K562 (cell line): ENCODE measurements at regions not wholly inside any gene's neighbourhood (a gene's known extent, or its start where the extent isn't known, plus 50 kb on each side); places are given as distances from the start of the nearest gene placed in this dataset.

Experiments used
- ATAC-seq: fragments of 200-7000 bp; cut with Tn5 transposase; 3 replicates; pipeline ENCODE4 v1.9.1; 2020; ENCODE audit warnings: moderate library complexity
- BruUV-seq: library from RNA; stranded (reverse); fragments of 400-500 nt; replicated peaks from 2 replicates; lab custom pipeline; 2021; lab: Mats Ljungman, UMichigan
- CTCF ChIA-PET: fragments of 300-600 bp; formaldehyde crosslinking; extraction: SDS; loops from one replicate; lab custom pipeline; 2021; ENCODE audit warnings: low intra/inter-chr PET ratio; lab: Yijun Ruan, JAX
- POLR2A ChIA-PET: fragments of 300-600, 350-650 bp; sonication (Branson Sonifier 250); formaldehyde crosslinking; extraction: SDS; loops from one replicate; lab custom pipeline; 2021; ENCODE audit warnings: antibody characterized with exemption, inconsistent platforms; lab: Yijun Ruan, JAX
- DNase-seq, 4 experiments: peaks; one replicate each; pipeline versions ENCODE4 v3.0.0 to v3.0.0-alpha.2; 2011 to 2018; ENCODE audit warnings: low spot score in 3 of 4, mixed read lengths in 3 of 4; ENCODE audit errors: extremely low read depth in 1 of 4
- FAIRE-seq: peaks from 2 replicates; lab custom pipeline; 2011; peaks lifted over from hg19 to GRCh38; lab: Jason Lieb, UNC
- H2AFZ ChIP-seq: 2 replicates; pipeline ENCODE4 v1.6.0; 2011; ENCODE audit warnings: low read depth, low read length, control low read depth, inconsistent platforms
- H3K27ac ChIP-seq: fragments of 200-600 bp; 3 replicates; pipeline ENCODE4 v1.8.0; 2011; ENCODE audit warnings: low read depth, mild to moderate bottlenecking, control low read depth, inconsistent platforms, low read length, moderate library complexity, mixed read lengths; ENCODE audit errors: extremely low read depth
- H3K27me3 ChIP-seq, 2 experiments: fragments of 300-600 bp in 1 of 2; 2 replicates in 1 of 2; 3 replicates in 1 of 2; pipeline versions ENCODE4 v1.6.0 to v1.8.0; 2011; ENCODE audit warnings: inconsistent platforms in 2 of 2, low read length in 2 of 2, mild to moderate bottlenecking in 1 of 2, mixed read lengths in 1 of 2, moderate library complexity in 1 of 2; ENCODE audit not compliant: control insufficient read depth in 2 of 2, insufficient read depth in 2 of 2
- H3K36me3 ChIP-seq: fragments of 300-600 bp; 3 replicates; pipeline ENCODE4 v1.8.0; 2011; ENCODE audit warnings: mild to moderate bottlenecking, low read length, inconsistent platforms; ENCODE audit not compliant: control insufficient read depth, insufficient read depth
- H3K4me1 ChIP-seq, 2 experiments: fragments of 200-600 bp in 1 of 2; replicated peaks in 1 of 2; 2 replicates in 1 of 2; 3 replicates in 1 of 2; pipeline versions ENCODE4 v1.5.1 to v1.8.0; 2011; ENCODE audit warnings: inconsistent platforms in 2 of 2, low read length in 2 of 2, mild to moderate bottlenecking in 1 of 2, mixed read lengths in 1 of 2, moderate library complexity in 1 of 2; ENCODE audit not compliant: control insufficient read depth in 2 of 2, insufficient read depth in 2 of 2
- H3K4me2 ChIP-seq: 2 replicates; pipeline ENCODE4 v1.6.1; 2011; ENCODE audit warnings: low read length, control low read depth, inconsistent platforms, mixed read lengths; ENCODE audit not compliant: insufficient read depth
- H3K4me3 ChIP-seq: fragments of 200-600 bp; sonication (generic), shearing (Covaris generic); 2 replicates; pipeline ENCODE4 v1.5.1; 2016; ENCODE audit warnings: control low read depth, inconsistent platforms
- H3K79me2 ChIP-seq: fragments of 200-600 bp; 3 replicates; pipeline ENCODE4 v1.8.0; 2011; ENCODE audit warnings: low read length, inconsistent platforms; ENCODE audit not compliant: control insufficient read depth, insufficient read depth
- H3K9ac ChIP-seq, 2 experiments: 2 replicates each; pipeline versions ENCODE4 v1.6.0 to v1.6.1; 2011; ENCODE audit warnings: low read depth in 2 of 2, low read length in 2 of 2, control low read depth in 1 of 2, inconsistent platforms in 1 of 2, mild to moderate bottlenecking in 1 of 2, mixed read lengths in 1 of 2; ENCODE audit not compliant: insufficient read depth in 1 of 2
- H3K9me1 ChIP-seq: one replicate; pipeline ENCODE4 v1.6.0; 2011; ENCODE audit warnings: inconsistent platforms, mild to moderate bottlenecking, low read length, moderate library complexity; ENCODE audit not compliant: control insufficient read depth, insufficient read depth
- H3K9me3 ChIP-seq: replicated peaks from 2 replicates; pipeline ENCODE4 v1.5.1; 2011; ENCODE audit warnings: low read depth, low read length, inconsistent platforms; ENCODE audit not compliant: control insufficient read depth, insufficient read depth
- H4K20me1 ChIP-seq: replicated peaks from 2 replicates; pipeline ENCODE4 v1.6.1; 2011; ENCODE audit warnings: low read length, inconsistent platforms, mixed read lengths; ENCODE audit not compliant: control insufficient read depth, insufficient read depth
- BMI1 ChIP-seq: fragments of 150-350 bp; IDR thresholded peaks from 2 replicates; pipeline ENCODE4 v1.6.1; 2014; ENCODE audit warnings: low read length
- CAMTA2 ChIP-seq: fragments of 250-450 bp; sonication (Bioruptor Pico); conservative IDR thresholded peaks from 2 replicates; pipeline ENCODE4 v1.5.1; 2022
- ILK ChIP-seq: fragments of 450-650 bp; IDR thresholded peaks from 2 replicates; pipeline ENCODE4 v1.6.1; 2016; ENCODE audit warnings: missing genetic modification characterization, low read depth, mild to moderate bottlenecking, missing compliant biosample characterization, moderate library complexity, borderline replicate concordance
- MCM5 ChIP-seq: fragments of 450-650 bp; IDR thresholded peaks from 2 replicates; pipeline ENCODE4 v1.6.1; 2016; ENCODE audit warnings: low read depth
- PML ChIP-seq: IDR thresholded peaks from 2 replicates; pipeline ENCODE4 v1.6.1; 2012; ENCODE audit warnings: low read length, inconsistent platforms
- ZNF764 ChIP-seq: fragments of 250-450 bp; sonication (Bioruptor Pico); IDR thresholded peaks from 2 replicates; pipeline ENCODE4 v1.4.0; 2020; ENCODE audit warnings: low read depth, mild to moderate bottlenecking, moderate library complexity
- WGBS: fragments of 100-300 bp; shearing (Covaris generic); methylation state at CpG from one replicate; pipeline ENCODE4 v1.1.6; 2016; ENCODE audit warnings: low coverage, mixed read lengths; ENCODE audit not compliant: insufficient coverage; ENCODE audit errors: missing lambda C conversion rate; 5-methylcytosine and 5-hydroxymethylcytosine counted together
- in situ Hi-C: fragments of 300-500 bp; cut with MboI; formaldehyde crosslinking; loops from 4 replicates; pipeline ENCODE4 v1.15.0; 2018; ENCODE audit warnings: inconsistent platforms, mixed read lengths
- intact Hi-C: fragments of 100-400 bp; cut with micrococcal nuclease; formaldehyde crosslinking; loops from 2 replicates; pipeline ENCODE4 v1.14.2; 2022
- TF ChIP-seq, protein P1 (sequence below): sonication (generic); formaldehyde crosslinking; IDR thresholded peaks from 2 replicates; pipeline ENCODE4 v1.8.0; 2023; ENCODE audit warnings: mild to moderate bottlenecking, missing genetic modification reagents
- TF ChIP-seq, protein P2 (sequence below): fragments of 250-450 bp; sonication (Bioruptor Pico); IDR thresholded peaks from 2 replicates; pipeline ENCODE4 v1.5.0; 2020; ENCODE audit warnings: mild to moderate bottlenecking, borderline replicate concordance
- TF ChIP-seq, protein P3 (sequence below): fragments of 450-650 bp; IDR thresholded peaks from 2 replicates; pipeline ENCODE4 v1.6.1; 2016; ENCODE audit warnings: low read depth

DNA sequence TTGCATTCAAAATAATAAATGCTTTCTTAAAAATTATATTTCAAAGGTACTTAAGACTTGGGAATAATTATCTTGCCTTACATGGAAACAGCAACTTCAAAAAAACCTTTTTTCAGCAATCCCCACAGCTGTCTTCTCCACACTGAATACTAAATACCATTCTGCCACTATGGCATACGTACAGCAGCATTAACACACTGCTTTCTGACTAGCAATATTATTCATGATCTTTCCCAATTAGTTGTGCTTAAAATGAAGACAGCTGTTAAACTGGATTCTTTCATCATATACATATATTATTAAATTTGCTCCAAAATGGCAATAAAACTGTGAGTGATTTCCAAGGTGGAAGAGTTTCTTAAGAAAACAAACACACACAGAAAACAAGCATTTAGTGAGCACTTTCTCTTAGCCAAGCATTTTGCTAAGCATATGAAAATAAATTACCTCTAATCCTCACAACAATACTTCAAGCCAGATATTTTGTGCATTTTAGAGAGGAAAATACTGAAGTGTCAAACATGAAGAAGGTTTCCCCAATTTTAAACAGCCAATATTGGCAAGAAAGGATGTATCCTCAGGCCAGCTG lies 609.5 kb downstream of the SLITRK1 start:
- Histone ChIP-seq H2AFZ (no peak overlapping the region), H4K20me1 (no peaks in the 10 kb centered on the region), H3K9ac (no peak overlapping the region), H3K9me3 (no peaks in the 10 kb centered on the region), H3K4me1 (no peaks in the 10 kb centered on the region), H3K9me1 (no peaks in the 10 kb centered on the region), H3K36me3 (no peaks in the 10 kb centered on the region), H3K79me2 (no peaks in the 10 kb centered on the region), H3K27ac (no peak overlapping the region), H3K4me3 (no peak overlapping the region), H3K27me3 (no peaks in the 10 kb centered on the region), H3K4me2 (no peak overlapping the region)
- ChIA-PET CTCF (no interaction called here), POLR2A (no interaction called here)
- DNase-seq (no peak), ATAC-seq (no peak), FAIRE-seq (no peak)
- WGBS: 25% methylated on average over 1 of the region's 1 CpG
- in situ Hi-C loops (no loop called here), intact Hi-C loops (no loop called here)
- BruUV-seq: no TSS peak
- no peak for TF ChIP-seq CAMTA2 (CRISPR knock-in tag)
- TF ChIP-seq MCM5: no peak
- TF ChIP-seq, protein P1, sequence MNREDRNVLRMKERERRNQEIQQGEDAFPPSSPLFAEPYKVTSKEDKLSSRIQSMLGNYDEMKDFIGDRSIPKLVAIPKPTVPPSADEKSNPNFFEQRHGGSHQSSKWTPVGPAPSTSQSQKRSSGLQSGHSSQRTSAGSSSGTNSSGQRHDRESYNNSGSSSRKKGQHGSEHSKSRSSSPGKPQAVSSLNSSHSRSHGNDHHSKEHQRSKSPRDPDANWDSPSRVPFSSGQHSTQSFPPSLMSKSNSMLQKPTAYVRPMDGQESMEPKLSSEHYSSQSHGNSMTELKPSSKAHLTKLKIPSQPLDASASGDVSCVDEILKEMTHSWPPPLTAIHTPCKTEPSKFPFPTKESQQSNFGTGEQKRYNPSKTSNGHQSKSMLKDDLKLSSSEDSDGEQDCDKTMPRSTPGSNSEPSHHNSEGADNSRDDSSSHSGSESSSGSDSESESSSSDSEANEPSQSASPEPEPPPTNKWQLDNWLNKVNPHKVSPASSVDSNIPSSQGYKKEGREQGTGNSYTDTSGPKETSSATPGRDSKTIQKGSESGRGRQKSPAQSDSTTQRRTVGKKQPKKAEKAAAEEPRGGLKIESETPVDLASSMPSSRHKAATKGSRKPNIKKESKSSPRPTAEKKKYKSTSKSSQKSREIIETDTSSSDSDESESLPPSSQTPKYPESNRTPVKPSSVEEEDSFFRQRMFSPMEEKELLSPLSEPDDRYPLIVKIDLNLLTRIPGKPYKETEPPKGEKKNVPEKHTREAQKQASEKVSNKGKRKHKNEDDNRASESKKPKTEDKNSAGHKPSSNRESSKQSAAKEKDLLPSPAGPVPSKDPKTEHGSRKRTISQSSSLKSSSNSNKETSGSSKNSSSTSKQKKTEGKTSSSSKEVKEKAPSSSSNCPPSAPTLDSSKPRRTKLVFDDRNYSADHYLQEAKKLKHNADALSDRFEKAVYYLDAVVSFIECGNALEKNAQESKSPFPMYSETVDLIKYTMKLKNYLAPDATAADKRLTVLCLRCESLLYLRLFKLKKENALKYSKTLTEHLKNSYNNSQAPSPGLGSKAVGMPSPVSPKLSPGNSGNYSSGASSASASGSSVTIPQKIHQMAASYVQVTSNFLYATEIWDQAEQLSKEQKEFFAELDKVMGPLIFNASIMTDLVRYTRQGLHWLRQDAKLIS (CRISPR knock-in tag): no peak
- no peak for TF ChIP-seq PML
- no peak for TF ChIP-seq ZNF764 (CRISPR knock-in tag)
- TF ChIP-seq, protein P2, sequence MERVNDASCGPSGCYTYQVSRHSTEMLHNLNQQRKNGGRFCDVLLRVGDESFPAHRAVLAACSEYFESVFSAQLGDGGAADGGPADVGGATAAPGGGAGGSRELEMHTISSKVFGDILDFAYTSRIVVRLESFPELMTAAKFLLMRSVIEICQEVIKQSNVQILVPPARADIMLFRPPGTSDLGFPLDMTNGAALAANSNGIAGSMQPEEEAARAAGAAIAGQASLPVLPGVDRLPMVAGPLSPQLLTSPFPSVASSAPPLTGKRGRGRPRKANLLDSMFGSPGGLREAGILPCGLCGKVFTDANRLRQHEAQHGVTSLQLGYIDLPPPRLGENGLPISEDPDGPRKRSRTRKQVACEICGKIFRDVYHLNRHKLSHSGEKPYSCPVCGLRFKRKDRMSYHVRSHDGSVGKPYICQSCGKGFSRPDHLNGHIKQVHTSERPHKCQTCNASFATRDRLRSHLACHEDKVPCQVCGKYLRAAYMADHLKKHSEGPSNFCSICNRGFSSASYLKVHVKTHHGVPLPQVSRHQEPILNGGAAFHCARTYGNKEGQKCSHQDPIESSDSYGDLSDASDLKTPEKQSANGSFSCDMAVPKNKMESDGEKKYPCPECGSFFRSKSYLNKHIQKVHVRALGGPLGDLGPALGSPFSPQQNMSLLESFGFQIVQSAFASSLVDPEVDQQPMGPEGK (CRISPR knock-in tag): no peak
- TF ChIP-seq, protein P3, sequence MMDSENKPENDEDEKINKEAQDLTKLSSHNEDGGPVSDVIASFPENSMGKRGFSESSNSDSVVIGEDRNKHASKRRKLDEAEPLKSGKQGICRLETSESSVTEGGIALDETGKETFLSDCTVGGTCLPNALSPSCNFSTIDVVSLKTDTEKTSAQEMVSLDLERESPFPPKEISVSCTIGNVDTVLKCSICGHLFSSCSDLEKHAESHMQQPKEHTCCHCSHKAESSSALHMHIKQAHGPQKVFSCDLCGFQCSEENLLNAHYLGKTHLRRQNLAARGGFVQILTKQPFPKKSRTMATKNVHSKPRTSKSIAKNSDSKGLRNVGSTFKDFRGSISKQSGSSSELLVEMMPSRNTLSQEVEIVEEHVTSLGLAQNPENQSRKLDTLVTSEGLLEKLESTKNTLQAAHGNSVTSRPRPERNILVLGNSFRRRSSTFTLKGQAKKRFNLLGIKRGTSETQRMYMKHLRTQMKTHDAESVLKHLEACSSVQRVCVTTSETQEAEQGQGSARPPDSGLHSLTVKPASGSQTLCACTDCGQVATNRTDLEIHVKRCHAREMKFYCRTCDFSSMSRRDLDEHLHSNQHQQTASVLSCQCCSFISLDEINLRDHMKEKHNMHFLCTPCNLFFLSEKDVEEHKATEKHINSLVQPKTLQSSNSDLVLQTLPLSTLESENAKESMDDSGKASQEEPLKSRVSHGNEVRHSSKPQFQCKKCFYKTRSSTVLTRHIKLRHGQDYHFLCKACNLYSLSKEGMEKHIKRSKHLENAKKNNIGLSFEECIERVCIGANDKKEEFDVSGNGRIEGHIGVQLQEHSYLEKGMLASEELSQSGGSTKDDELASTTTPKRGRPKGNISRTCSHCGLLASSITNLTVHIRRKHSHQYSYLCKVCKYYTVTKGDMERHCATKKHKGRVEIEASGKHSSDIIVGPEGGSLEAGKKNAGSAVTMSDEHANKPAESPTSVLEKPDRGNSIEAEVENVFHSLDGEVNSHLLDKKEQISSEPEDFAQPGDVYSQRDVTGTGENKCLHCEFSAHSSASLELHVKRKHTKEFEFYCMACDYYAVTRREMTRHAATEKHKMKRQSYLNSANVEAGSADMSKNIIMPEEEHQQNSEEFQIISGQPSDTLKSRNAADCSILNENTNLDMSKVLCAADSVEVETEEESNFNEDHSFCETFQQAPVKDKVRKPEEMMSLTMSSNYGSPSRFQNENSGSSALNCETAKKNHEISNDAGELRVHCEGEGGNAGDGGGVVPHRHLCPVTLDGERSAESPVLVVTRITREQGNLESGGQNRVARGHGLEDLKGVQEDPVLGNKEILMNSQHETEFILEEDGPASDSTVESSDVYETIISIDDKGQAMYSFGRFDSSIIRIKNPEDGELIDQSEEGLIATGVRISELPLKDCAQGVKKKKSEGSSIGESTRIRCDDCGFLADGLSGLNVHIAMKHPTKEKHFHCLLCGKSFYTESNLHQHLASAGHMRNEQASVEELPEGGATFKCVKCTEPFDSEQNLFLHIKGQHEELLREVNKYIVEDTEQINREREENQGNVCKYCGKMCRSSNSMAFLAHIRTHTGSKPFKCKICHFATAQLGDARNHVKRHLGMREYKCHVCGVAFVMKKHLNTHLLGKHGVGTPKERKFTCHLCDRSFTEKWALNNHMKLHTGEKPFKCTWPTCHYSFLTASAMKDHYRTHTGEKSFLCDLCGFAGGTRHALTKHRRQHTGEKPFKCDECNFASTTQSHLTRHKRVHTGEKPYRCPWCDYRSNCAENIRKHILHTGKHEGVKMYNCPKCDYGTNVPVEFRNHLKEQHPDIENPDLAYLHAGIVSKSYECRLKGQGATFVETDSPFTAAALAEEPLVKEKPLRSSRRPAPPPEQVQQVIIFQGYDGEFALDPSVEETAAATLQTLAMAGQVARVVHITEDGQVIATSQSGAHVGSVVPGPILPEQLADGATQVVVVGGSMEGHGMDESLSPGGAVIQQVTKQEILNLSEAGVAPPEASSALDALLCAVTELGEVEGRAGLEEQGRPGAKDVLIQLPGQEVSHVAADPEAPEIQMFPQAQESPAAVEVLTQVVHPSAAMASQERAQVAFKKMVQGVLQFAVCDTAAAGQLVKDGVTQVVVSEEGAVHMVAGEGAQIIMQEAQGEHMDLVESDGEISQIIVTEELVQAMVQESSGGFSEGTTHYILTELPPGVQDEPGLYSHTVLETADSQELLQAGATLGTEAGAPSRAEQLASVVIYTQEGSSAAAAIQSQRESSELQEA: no peak
- no peak for TF ChIP-seq BMI1
- no peak for TF ChIP-seq ILK
